Femur (tissue), 1 donor: ENCODE measurements at regions not wholly inside any gene's neighbourhood (a gene's known extent, or its start where the extent isn't known, plus 50 kb on each side); places are given as distances from the start of the nearest gene placed in this dataset.

ENCODE experiments used
- DNase-seq: peaks from one replicate; pipeline ENCODE4 v3.0.0-alpha.2; 2017

- no peak for DNase-seq
These were observed 163.4 kb downstream of the HAPSTR1 start for GRCh38 chr16:9254863-9255262.

GRCh38 chr16:9256196-9256595 is 164.8 kb downstream of the HAPSTR1 start:
- no peak for DNase-seq

- no peak for DNase-seq
These were observed 166.4 kb downstream of the HAPSTR1 start for GRCh38 chr16:9257843-9258242.

- peak; percentile 31 for DNase-seq
These were observed 167.1 kb downstream of the HAPSTR1 start for GRCh38 chr16:9258423-9259051.

GRCh38 chr16:9259914-9260608 is 168.6 kb downstream of the HAPSTR1 start:
- DNase-seq: no peak

GRCh38 chr16:9260666-9261065 is 169.2 kb downstream of the HAPSTR1 start:
- DNase-seq: peak; percentile 24

GRCh38 chr16:9261376-9261775 is 169.9 kb downstream of the HAPSTR1 start:
- no peak for DNase-seq

- no peak for DNase-seq
These were observed 171.7 kb downstream of the HAPSTR1 start for GRCh38 chr16:9262941-9263715.

- no peak for DNase-seq
These were observed 172.6 kb downstream of the HAPSTR1 start for GRCh38 chr16:9264067-9264466.

GRCh38 chr16:9268446-9268845 is 177.0 kb downstream of the HAPSTR1 start:
- no peak for DNase-seq

- no peak for DNase-seq
These were observed 179.0 kb downstream of the HAPSTR1 start for GRCh38 chr16:9270424-9270823.

- DNase-seq: no peak
These were observed 179.5 kb downstream of the HAPSTR1 start for GRCh38 chr16:9270941-9271340.

GRCh38 chr16:9271841-9272240 is 180.4 kb downstream of the HAPSTR1 start:
- DNase-seq: no peak

- no peak for DNase-seq
These were observed 183.9 kb downstream of the HAPSTR1 start for GRCh38 chr16:9275377-9275776.

- DNase-seq: no peak
These were observed 184.4 kb downstream of the HAPSTR1 start for GRCh38 chr16:9275816-9276354.

GRCh38 chr16:9279291-9280068 is 188.0 kb downstream of the HAPSTR1 start:
- no peak for DNase-seq

- no peak for DNase-seq
These were observed 188.6 kb downstream of the HAPSTR1 start for GRCh38 chr16:9280069-9280466.

- no peak for DNase-seq
These were observed 195.5 kb downstream of the HAPSTR1 start for GRCh38 chr16:9286930-9287329.

- no peak for DNase-seq
These were observed 204.8 kb downstream of the HAPSTR1 start for GRCh38 chr16:9296271-9296590.

- DNase-seq: no peak
These were observed 206.1 kb downstream of the HAPSTR1 start for GRCh38 chr16:9297437-9298113.

GRCh38 chr16:9300252-9300651 is 208.8 kb downstream of the HAPSTR1 start:
- no peak for DNase-seq

- DNase-seq: no peak
These were observed 210.6 kb downstream of the HAPSTR1 start for GRCh38 chr16:9302072-9302471.
